GM19324 (cell line): ENCODE measurements at regions not wholly inside any gene's neighbourhood (a gene's known extent, or its start where the extent isn't known, plus 50 kb on each side); places are given as distances from the start of the nearest gene placed in this dataset.

Source experiments
- ATAC-seq: cut with Tn5 transposase; IDR thresholded peaks from one replicate; pipeline ENCODE4 v1.9.1; 2021; ENCODE audit warnings: mild to moderate bottlenecking, moderate library complexity; ENCODE audit not compliant: unreplicated experiment, low FRiP score

- ATAC-seq = no peak
Measured at GRCh38 chr2:195606179-195606578, 50.8 kb upstream of the SLC39A10 start.

- ATAC-seq = no peak
Measured at GRCh38 chr2:195604706-195605105, 52.3 kb upstream of the SLC39A10 start.

GRCh38 chr2:195603998-195604397 lies 53.0 kb upstream of the SLC39A10 start:
- no peak for ATAC-seq

- no peak for ATAC-seq
Measured at GRCh38 chr2:195603408-195603807, 53.6 kb upstream of the SLC39A10 start.

- ATAC-seq = no peak
Measured at GRCh38 chr2:195602687-195603086, 54.3 kb upstream of the SLC39A10 start.

GRCh38 chr2:195601361-195601760 lies 55.7 kb upstream of the SLC39A10 start:
- ATAC-seq = no peak

- ATAC-seq = no peak
Measured at GRCh38 chr2:195600778-195601177, 56.2 kb upstream of the SLC39A10 start.

- no peak for ATAC-seq
Measured at GRCh38 chr2:195596840-195597239, 60.2 kb upstream of the SLC39A10 start.

GRCh38 chr2:195595825-195596224 lies 61.2 kb upstream of the SLC39A10 start:
- ATAC-seq = no peak

- ATAC-seq = no peak
Measured at GRCh38 chr2:195594919-195595694, 61.9 kb upstream of the SLC39A10 start.

- ATAC-seq = peak; percentile 61
Measured at GRCh38 chr2:195594248-195594647, 62.8 kb upstream of the SLC39A10 start.

GRCh38 chr2:195592105-195592504 lies 64.9 kb upstream of the SLC39A10 start:
- no peak for ATAC-seq

- no peak for ATAC-seq
Measured at GRCh38 chr2:195590861-195591205, 66.2 kb upstream of the SLC39A10 start.

GRCh38 chr2:195590199-195590860 lies 66.7 kb upstream of the SLC39A10 start:
- ATAC-seq = no peak

GRCh38 chr2:195587966-195588365 lies 69.1 kb upstream of the SLC39A10 start:
- ATAC-seq = no peak

- ATAC-seq = no peak
Measured at GRCh38 chr2:195586062-195586714, 70.8 kb upstream of the SLC39A10 start.

GRCh38 chr2:195582188-195582587 lies 74.8 kb upstream of the SLC39A10 start:
- ATAC-seq = no peak

GRCh38 chr2:195579776-195580555 lies 77.1 kb upstream of the SLC39A10 start:
- peak; percentile 61 for ATAC-seq

GRCh38 chr2:195575879-195576401 lies 81.1 kb upstream of the SLC39A10 start:
- ATAC-seq = peak; percentile 63

- ATAC-seq = no peak
Measured at GRCh38 chr2:195575016-195575415, 82.0 kb upstream of the SLC39A10 start.

- no peak for ATAC-seq
Measured at GRCh38 chr2:195574312-195574711, 82.7 kb upstream of the SLC39A10 start.
